Mucosa of descending colon (tissue), 3 donors: ENCODE measurements at regions not wholly inside any gene's neighbourhood (a gene's known extent, or its start where the extent isn't known, plus 50 kb on each side); places are given as distances from the start of the nearest gene placed in this dataset.

Source experiments
- ATAC-seq: fragments of 200-7000 bp; cut with Tn5 transposase; one replicate; pipeline ENCODE4 v1.9.1; 2020; ENCODE audit warnings: mild to moderate bottlenecking, moderate library complexity
- DNase-seq, 3 donors: peaks; one replicate each; pipeline ENCODE4 v3.0.0-alpha.2; 2020
- H3K36me3 ChIP-seq: fragments of 200-600 bp; one replicate; pipeline ENCODE4 v1.8.0; 2021; ENCODE audit warnings: low read depth, mild to moderate bottlenecking
- H3K4me1 ChIP-seq: fragments of 200-600 bp; one replicate; pipeline ENCODE4 v1.8.0; 2021; ENCODE audit warnings: low read depth, mild to moderate bottlenecking
- H3K4me3 ChIP-seq: fragments of 200-600 bp; one replicate; pipeline ENCODE4 v1.8.0; 2021; ENCODE audit warnings: mild to moderate bottlenecking
- H3K9me3 ChIP-seq: fragments of 200-600 bp; one replicate; pipeline ENCODE4 v1.8.0; 2021; ENCODE audit warnings: mild to moderate bottlenecking
- intact Hi-C, 2 donors: fragments of 100-400 bp; cut with DNase I in 1 of 2; cut with micrococcal nuclease in 1 of 2; formaldehyde crosslinking; loops; one replicate each; pipeline versions ENCODE4 v1.11.0 to v1.11.1; 2022; cut with DNase I, micrococcal nuclease
- TF ChIP-seq, protein P1 (sequence below): fragments of 200-600 bp; IDR thresholded peaks from one replicate; pipeline ENCODE4 v1.8.0; 2022; ENCODE audit warnings: antibody characterized with exemption, mild to moderate bottlenecking
- donor health status: DM: no; HTN: no; CAD: no; lungs with moderate emphysema.
- donor health status: DM: no; HTN: no; CAD: no.
- donor health status: DM: no; HTN: yes; CAD: no.

DNA sequence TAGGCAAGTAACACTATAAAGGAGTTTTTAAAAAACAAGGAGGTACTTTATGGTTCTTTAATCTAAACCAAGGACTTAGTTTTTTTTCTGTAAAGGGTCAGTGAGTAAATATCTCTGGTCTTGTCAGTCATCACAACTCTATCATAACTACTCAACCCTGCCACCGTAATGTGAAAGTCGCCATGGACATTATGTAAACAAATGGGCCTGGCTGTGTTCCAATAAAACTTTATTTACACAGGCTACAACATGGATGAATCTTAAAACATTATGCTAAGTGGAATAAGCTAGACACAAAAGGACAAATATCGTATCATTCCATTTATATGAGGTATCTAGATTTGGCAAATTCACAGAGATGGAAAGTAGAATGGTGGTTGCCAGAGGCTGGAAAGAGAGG is 60.8 kb upstream of the SP4 start:
- Histone ChIP-seq H3K36me3 (no peaks in the 10 kb centered on the region), H3K4me3 (no peak overlapping the region), H3K4me1 (no peaks in the 10 kb centered on the region), H3K9me3 (no peaks in the 10 kb centered on the region)
- ATAC-seq (peak; percentile 38), DNase-seq (no peak)
- intact Hi-C loops = no loop called here
- TF ChIP-seq, protein P1, sequence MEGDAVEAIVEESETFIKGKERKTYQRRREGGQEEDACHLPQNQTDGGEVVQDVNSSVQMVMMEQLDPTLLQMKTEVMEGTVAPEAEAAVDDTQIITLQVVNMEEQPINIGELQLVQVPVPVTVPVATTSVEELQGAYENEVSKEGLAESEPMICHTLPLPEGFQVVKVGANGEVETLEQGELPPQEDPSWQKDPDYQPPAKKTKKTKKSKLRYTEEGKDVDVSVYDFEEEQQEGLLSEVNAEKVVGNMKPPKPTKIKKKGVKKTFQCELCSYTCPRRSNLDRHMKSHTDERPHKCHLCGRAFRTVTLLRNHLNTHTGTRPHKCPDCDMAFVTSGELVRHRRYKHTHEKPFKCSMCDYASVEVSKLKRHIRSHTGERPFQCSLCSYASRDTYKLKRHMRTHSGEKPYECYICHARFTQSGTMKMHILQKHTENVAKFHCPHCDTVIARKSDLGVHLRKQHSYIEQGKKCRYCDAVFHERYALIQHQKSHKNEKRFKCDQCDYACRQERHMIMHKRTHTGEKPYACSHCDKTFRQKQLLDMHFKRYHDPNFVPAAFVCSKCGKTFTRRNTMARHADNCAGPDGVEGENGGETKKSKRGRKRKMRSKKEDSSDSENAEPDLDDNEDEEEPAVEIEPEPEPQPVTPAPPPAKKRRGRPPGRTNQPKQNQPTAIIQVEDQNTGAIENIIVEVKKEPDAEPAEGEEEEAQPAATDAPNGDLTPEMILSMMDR = no peak

DNA sequence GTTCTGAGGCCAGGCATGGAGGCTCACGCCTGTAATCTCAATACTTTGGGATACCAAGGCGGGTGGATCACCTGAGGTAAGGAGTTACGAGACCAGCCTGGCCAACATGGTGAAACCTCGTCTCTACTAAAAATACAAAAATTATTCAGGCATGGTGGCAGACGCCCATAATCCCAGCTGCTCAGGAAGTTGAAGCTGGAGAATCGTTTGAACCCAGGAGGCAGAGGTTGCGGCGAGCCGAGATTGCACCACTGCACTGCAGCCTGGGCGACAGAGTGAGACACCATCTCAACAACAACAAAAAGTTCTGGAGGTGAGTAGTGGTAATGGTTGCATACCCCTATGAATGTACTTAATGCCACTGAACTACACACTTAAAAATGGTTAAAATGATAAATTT is 60.3 kb upstream of the SP4 start:
- intact Hi-C loops = no loop called here
- Histone ChIP-seq H3K4me3 (no peak overlapping the region), H3K9me3 (no peaks in the 10 kb centered on the region), H3K4me1 (no peaks in the 10 kb centered on the region), H3K36me3 (no peaks in the 10 kb centered on the region)
- TF ChIP-seq, protein P1 = no peak
- no peak for ATAC-seq
- no peak for DNase-seq

DNA sequence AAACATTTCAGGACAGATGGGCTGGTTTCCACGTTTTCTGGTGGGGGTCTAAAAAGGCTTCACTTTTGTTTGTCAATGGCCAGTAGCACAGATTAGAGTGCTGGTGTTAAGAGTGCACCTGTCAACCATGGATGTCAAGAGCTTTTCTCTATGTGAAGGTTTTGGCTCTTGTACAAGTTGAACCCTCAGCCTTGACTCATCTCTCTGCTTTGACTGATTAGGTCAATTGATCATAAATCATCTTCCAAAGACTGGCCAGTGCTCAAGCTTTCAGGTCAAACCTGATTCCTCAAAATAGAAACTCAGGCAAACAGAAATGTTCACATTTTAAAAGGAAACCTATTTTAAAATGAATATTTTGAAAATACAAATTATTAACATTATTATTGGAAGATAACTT is 59.6 kb upstream of the SP4 start:
- TF ChIP-seq, protein P1 = no peak
- no peak overlapping the region for H3K4me3 ChIP-seq
- no peak for DNase-seq
- no peak for ATAC-seq
- intact Hi-C loops = no loop called here
- no peaks in the 10 kb centered on the region for H3K36me3 ChIP-seq
- H3K9me3 ChIP-seq = no peaks in the 10 kb centered on the region
- H3K4me1 ChIP-seq = no peaks in the 10 kb centered on the region

DNA sequence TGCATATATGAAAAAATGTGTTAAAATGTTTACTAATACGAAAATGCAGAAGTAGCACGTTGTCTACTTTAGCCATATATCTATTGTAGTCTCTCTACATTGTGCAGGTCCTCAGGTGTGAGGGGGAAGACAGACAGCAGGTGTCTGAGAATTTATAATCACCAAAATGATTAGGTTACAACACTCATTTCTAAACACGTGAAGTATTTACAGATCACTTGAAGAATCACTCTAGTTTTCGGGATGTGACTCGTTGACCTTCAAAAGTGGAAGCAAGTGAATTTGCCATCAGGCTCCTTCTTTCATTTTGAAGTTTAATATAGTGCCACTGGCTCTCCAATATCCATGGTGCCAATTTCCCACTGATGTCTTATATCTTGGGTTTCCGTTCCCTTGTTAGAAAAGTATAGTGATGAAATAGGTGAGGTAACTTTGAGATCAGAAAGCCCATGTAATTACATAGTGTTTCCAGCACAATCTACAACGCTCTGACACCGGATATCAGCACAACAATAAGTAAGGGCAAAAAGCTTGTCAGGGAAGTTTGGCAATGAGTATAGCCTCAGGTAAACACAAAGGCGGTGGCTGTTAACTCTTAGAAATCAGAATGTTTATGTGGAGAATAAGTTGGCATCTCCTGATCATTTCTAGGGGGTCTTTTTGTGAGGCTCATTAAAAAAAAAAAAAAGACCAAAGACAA is 57.5 kb upstream of the SP4 start:
- H3K9me3 ChIP-seq = no peaks in the 10 kb centered on the region
- DNase-seq = no peak
- ATAC-seq = no peak
- H3K4me1 ChIP-seq = no peaks in the 10 kb centered on the region
- no peak overlapping the region for H3K4me3 ChIP-seq
- intact Hi-C loops = no loop called here
- H3K36me3 ChIP-seq = no peaks in the 10 kb centered on the region
- TF ChIP-seq, protein P1 = no peak

DNA sequence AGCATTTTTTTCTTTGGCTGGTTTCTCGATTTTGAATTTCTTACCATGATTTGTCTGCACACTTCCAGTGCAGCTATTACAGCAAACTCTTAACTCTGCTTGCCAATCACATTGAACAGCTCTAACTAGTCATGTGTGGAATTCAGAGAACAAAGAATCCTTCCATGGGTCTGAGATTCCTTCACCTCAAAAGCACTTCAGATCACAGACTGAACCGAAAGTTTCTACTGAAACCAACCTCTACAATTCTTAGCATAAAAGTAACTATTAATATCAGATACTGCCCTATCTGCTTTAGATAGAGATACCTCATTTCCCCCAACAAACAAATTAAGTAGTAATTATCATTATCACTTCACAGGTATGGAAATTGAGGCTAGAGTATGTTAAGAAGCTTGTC is 56.5 kb upstream of the SP4 start:
- intact Hi-C loops = no loop called here
- ATAC-seq (no peak), DNase-seq (no peak)
- Histone ChIP-seq H3K4me3 (no peak overlapping the region), H3K4me1 (no peaks in the 10 kb centered on the region), H3K9me3 (peaks cover 3% of the 10 kb centered on the region), H3K36me3 (no peaks in the 10 kb centered on the region)
- TF ChIP-seq, protein P1 = no peak

GRCh38 chr7:21373031-21373430 is 54.9 kb upstream of the SP4 start:
- Histone ChIP-seq H3K4me1 (no peaks in the 10 kb centered on the region), H3K36me3 (no peaks in the 10 kb centered on the region), H3K4me3 (no peak overlapping the region), H3K9me3 (peaks cover 4% of the 10 kb centered on the region)
- no peak for DNase-seq
- intact Hi-C loops = no loop called here
- ATAC-seq = no peak
- TF ChIP-seq, protein P1 = no peak
